Skeletal muscle tissue (tissue), 3 donors: ENCODE measurements at regions not wholly inside any gene's neighbourhood (a gene's known extent, or its start where the extent isn't known, plus 50 kb on each side); places are given as distances from the start of the nearest gene placed in this dataset.
"Not testable (repeated sequence)": the region's sequence is repeated elsewhere in the genome, so short reads cannot be mapped to it uniquely, and the experiment has no call there.

Experiments used
- H3K27ac ChIP-seq: one replicate; pipeline ENCODE4 v1.7.0; 2013; ENCODE audit warnings: mild to moderate bottlenecking, low read depth, low read length, inconsistent platforms
- H3K27me3 ChIP-seq, 3 donors: one replicate each; pipeline ENCODE4 v1.7.0; 2013; ENCODE audit warnings: low read length in 3 of 3; ENCODE audit not compliant: control insufficient read depth in 3 of 3, insufficient read depth in 3 of 3
- H3K36me3 ChIP-seq, 3 donors: one replicate each; pipeline ENCODE4 v1.7.0; 2013; ENCODE audit warnings: low read length in 3 of 3; ENCODE audit not compliant: control insufficient read depth in 3 of 3, insufficient read depth in 3 of 3
- H3K4me1 ChIP-seq, 3 donors: one replicate each; pipeline ENCODE4 v1.7.0; 2013; ENCODE audit warnings: low read length in 3 of 3, mild to moderate bottlenecking in 3 of 3; ENCODE audit not compliant: control insufficient read depth in 3 of 3, insufficient read depth in 3 of 3
- H3K4me3 ChIP-seq, 3 donors: one replicate each; pipeline ENCODE4 v1.7.0; 2013; ENCODE audit warnings: low read length in 3 of 3
- H3K9ac ChIP-seq, 3 donors: one replicate each; pipeline ENCODE4 v1.7.0; 2013; ENCODE audit warnings: low read length in 3 of 3, mild to moderate bottlenecking in 3 of 3, moderate library complexity in 2 of 3, low read depth in 1 of 3
- H3K9me3 ChIP-seq, 3 donors: one replicate each; pipeline ENCODE4 v1.7.0; 2013; ENCODE audit warnings: low read length in 3 of 3; ENCODE audit not compliant: control insufficient read depth in 3 of 3
- donor health status: Osteomylitis.

- Histone ChIP-seq H3K9ac (no peak overlapping the region), H3K27ac (no peak overlapping the region), H3K9me3 (no peaks in the 10 kb centered on the region), H3K4me3 (no peak overlapping the region), H3K27me3 (no peaks in the 10 kb centered on the region), H3K36me3 (no peaks in the 10 kb centered on the region), H3K4me1 (no peaks in the 10 kb centered on the region)
Measured at GRCh38 chr7:80999771-81000170, 80.9 kb upstream of the SEMA3C start.

GRCh38 chr7:80999100-80999499 lies 80.2 kb upstream of the SEMA3C start:
- H3K4me3 ChIP-seq: no peak overlapping the region
- H3K27ac ChIP-seq: no peak overlapping the region
- no peaks in the 10 kb centered on the region for H3K27me3 ChIP-seq
- H3K9me3 ChIP-seq: no peaks in the 10 kb centered on the region
- no peaks in the 10 kb centered on the region for H3K4me1 ChIP-seq
- no peaks in the 10 kb centered on the region for H3K36me3 ChIP-seq
- no peak overlapping the region for H3K9ac ChIP-seq

- H3K27me3 ChIP-seq: no peaks in the 10 kb centered on the region
- H3K27ac ChIP-seq: no peak overlapping the region
- H3K9me3 ChIP-seq: no peaks in the 10 kb centered on the region
- no peak overlapping the region for H3K9ac ChIP-seq
- no peaks in the 10 kb centered on the region for H3K4me1 ChIP-seq
- H3K36me3 ChIP-seq: no peaks in the 10 kb centered on the region
- H3K4me3 ChIP-seq: no peak overlapping the region
Measured at GRCh38 chr7:80997841-80998240, 79.0 kb upstream of the SEMA3C start.

GRCh38 chr7:80996236-80996635 lies 77.4 kb upstream of the SEMA3C start:
- H3K27me3 ChIP-seq, H3K4me3 ChIP-seq, H3K4me1 ChIP-seq, H3K9ac ChIP-seq, H3K9me3 ChIP-seq, H3K36me3 ChIP-seq, H3K27ac ChIP-seq: not testable (repeated sequence)

- H3K9me3 ChIP-seq: no peaks in the 10 kb centered on the region
- no peaks in the 10 kb centered on the region for H3K36me3 ChIP-seq
- no peak overlapping the region for H3K9ac ChIP-seq
- no peak overlapping the region for H3K4me3 ChIP-seq
- no peak overlapping the region for H3K27ac ChIP-seq
- no peaks in the 10 kb centered on the region for H3K4me1 ChIP-seq
- H3K27me3 ChIP-seq: no peaks in the 10 kb centered on the region
Measured at GRCh38 chr7:80991654-80992053, 72.8 kb upstream of the SEMA3C start.

- H3K4me1 ChIP-seq: no peaks in the 10 kb centered on the region
- H3K36me3 ChIP-seq: no peaks in the 10 kb centered on the region
- no peak overlapping the region for H3K27ac ChIP-seq
- H3K4me3 ChIP-seq: no peak overlapping the region
- H3K9me3 ChIP-seq: no peaks in the 10 kb centered on the region
- no peaks in the 10 kb centered on the region for H3K27me3 ChIP-seq
- no peak overlapping the region for H3K9ac ChIP-seq
Measured at GRCh38 chr7:80984619-80985018, 65.8 kb upstream of the SEMA3C start.

- H3K27ac ChIP-seq: no peak overlapping the region
- no peak overlapping the region for H3K4me3 ChIP-seq
- no peaks in the 10 kb centered on the region for H3K4me1 ChIP-seq
- H3K9me3 ChIP-seq: no peaks in the 10 kb centered on the region
- no peak overlapping the region for H3K9ac ChIP-seq
- no peaks in the 10 kb centered on the region for H3K36me3 ChIP-seq
- no peaks in the 10 kb centered on the region for H3K27me3 ChIP-seq
Measured at GRCh38 chr7:80981405-80981804, 62.6 kb upstream of the SEMA3C start.

- Histone ChIP-seq H3K27ac (no peak overlapping the region), H3K9ac (no peak overlapping the region), H3K9me3 (no peaks in the 10 kb centered on the region), H3K27me3 (no peaks in the 10 kb centered on the region), H3K36me3 (no peaks in the 10 kb centered on the region), H3K4me3 (no peak overlapping the region), H3K4me1 (no peaks in the 10 kb centered on the region)
Measured at GRCh38 chr7:80977751-80978150, 58.9 kb upstream of the SEMA3C start.

GRCh38 chr7:80974396-80975358 lies 55.8 kb upstream of the SEMA3C start:
- H3K4me3 ChIP-seq: no peak overlapping the region
- H3K36me3 ChIP-seq: no peaks in the 10 kb centered on the region
- H3K4me1 ChIP-seq: peaks cover 0 to 6% (median 0%) of the 10 kb centered on the region in 3 donors
- H3K27me3 ChIP-seq: no peaks in the 10 kb centered on the region
- H3K27ac ChIP-seq: no peak overlapping the region
- no peaks in the 10 kb centered on the region for H3K9me3 ChIP-seq
- H3K9ac ChIP-seq: no peak overlapping the region

- Histone ChIP-seq H3K27me3 (no peaks in the 10 kb centered on the region), H3K4me3 (no peak overlapping the region), H3K4me1 (peaks cover 0 to 6% (median 0%) of the 10 kb centered on the region in 3 donors), H3K9ac (no peak overlapping the region), H3K9me3 (no peaks in the 10 kb centered on the region), H3K27ac (no peak overlapping the region), H3K36me3 (no peaks in the 10 kb centered on the region)
Measured at GRCh38 chr7:80971225-80971624, 52.4 kb upstream of the SEMA3C start.
